ENCODE measurements at regions not wholly inside any gene's neighbourhood (a gene's known extent, or its start where the extent isn't known, plus 50 kb on each side); places are given as distances from the start of the nearest gene placed in this dataset.

DNA sequence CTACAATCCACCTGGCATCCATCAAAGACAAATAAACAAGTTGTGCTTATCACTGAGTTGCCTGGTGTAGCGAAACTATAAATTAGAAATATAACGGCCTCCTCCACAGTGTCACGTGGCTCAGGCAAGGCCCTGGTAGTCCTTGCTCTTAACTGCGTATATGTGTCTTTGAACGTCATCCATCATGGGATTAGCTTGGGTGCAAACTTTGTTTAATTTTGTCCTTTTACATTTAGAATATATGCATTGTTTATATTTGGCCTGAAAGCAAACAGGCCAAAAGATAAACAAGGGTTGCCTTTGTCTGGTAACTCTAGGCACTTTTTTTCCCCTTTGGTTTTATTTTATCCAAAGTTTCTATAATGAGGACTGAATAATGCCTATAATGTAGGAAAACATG, 184.9 kb downstream of the KIT start:
- TF ChIP-seq, protein P1, sequence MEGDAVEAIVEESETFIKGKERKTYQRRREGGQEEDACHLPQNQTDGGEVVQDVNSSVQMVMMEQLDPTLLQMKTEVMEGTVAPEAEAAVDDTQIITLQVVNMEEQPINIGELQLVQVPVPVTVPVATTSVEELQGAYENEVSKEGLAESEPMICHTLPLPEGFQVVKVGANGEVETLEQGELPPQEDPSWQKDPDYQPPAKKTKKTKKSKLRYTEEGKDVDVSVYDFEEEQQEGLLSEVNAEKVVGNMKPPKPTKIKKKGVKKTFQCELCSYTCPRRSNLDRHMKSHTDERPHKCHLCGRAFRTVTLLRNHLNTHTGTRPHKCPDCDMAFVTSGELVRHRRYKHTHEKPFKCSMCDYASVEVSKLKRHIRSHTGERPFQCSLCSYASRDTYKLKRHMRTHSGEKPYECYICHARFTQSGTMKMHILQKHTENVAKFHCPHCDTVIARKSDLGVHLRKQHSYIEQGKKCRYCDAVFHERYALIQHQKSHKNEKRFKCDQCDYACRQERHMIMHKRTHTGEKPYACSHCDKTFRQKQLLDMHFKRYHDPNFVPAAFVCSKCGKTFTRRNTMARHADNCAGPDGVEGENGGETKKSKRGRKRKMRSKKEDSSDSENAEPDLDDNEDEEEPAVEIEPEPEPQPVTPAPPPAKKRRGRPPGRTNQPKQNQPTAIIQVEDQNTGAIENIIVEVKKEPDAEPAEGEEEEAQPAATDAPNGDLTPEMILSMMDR (IDR thresholded peaks at IDR 0.05), result no peak
- no peak for TF ChIP-seq POLR2A (IDR thresholded peaks at IDR 0.05)
